Activated CD4-positive, alpha-beta T cell treated with anti-CD3 and anti-CD28 coated beads for 36 hours (primary cell): ENCODE measurements at regions not wholly inside any gene's neighbourhood (a gene's known extent, or its start where the extent isn't known, plus 50 kb on each side); places are given as distances from the start of the nearest gene placed in this dataset.

Experiments
- ATAC-seq: fragments of 200-7000 bp; cut with Tn5 transposase; one replicate; pipeline ENCODE4 v1.10.0; 2021; ENCODE audit warnings: mild to moderate bottlenecking, moderate library complexity
- CTCF ChIA-PET: fragments of 350-600 bp; sonication (Branson Sonifier 250); formaldehyde crosslinking; loops from one replicate; lab custom pipeline; 2021; ENCODE audit warnings: antibody characterized with exemption; lab: Charles Lee
- POLR2A ChIA-PET: fragments of 350-600 bp; sonication (Branson Sonifier 250); formaldehyde crosslinking; loops from one replicate; lab custom pipeline; 2021; ENCODE audit warnings: antibody characterized with exemption, inconsistent platforms; lab: Charles Lee
- DNase-seq: peaks from one replicate; pipeline ENCODE4 v3.0.0-alpha.2; 2020
- H3K27ac Mint-ChIP-seq: one replicate; pipeline ENCODE4 v1.8.0; 2021; ENCODE audit warnings: mixed read lengths
- H3K27me3 Mint-ChIP-seq: one replicate; pipeline ENCODE4 v1.8.0; 2021; ENCODE audit warnings: mixed read lengths
- H3K36me3 Mint-ChIP-seq: one replicate; pipeline ENCODE4 v1.8.0; 2021; ENCODE audit warnings: low read depth, mixed read lengths
- H3K4me1 Mint-ChIP-seq: one replicate; pipeline ENCODE4 v1.8.0; 2021; ENCODE audit warnings: mixed read lengths
- H3K4me3 Mint-ChIP-seq: one replicate; pipeline ENCODE4 v1.8.0; 2021; ENCODE audit warnings: mild to moderate bottlenecking, moderate library complexity, mixed read lengths
- H3K9me3 Mint-ChIP-seq: one replicate; pipeline ENCODE4 v1.8.0; 2021; ENCODE audit warnings: low read depth, mixed read lengths
- intact Hi-C, 2 experiments: fragments of 100-400 bp; cut with DNase I in 1 of 2; cut with micrococcal nuclease in 1 of 2; formaldehyde crosslinking; loops; one replicate each; pipeline versions ENCODE4 v1.14.2 to v1.15.1; 2022 to 2024; cut with DNase I, micrococcal nuclease

DNA sequence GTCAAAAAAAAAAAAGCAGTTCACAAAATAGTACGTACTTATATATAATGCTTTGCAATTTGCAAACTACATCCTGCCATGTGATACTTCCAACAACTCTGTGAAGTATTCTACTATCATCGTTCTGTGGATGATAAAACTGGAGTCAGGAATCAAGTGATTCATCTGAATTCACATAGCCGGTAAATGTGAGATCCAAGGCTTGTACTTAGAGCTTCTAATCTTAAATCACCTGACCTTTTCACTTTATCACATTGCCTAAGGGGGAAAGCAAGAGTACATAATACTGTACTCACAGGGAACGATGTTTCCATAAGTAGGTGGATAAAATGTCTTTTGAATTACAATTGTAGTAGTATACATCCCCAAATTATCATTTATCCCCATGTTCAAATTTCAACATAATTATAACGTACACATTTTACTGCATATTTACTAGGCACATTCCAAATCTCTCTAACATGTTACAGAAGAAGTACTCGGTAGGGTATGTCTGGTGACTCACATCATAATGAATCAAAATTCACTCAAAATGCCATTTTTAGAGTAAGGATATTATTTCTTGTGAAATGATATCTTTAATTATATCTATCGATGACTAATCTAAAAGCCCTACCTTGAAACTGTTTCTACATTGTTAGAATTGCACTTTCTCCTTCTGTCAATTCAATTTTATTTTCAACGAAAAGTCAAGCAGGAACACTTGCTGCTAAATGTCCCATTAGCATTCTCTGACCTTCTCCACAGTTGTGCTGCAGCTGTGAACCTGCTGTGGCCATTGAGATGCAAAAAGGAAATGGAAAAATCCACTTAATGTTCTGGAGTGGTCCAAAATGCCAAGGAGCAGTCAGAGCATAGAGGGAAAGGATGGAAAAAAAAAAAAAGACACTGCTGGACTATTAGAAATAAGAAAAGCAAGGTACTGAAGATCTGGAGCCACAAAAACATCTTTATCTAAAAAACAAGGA, 78.9 kb downstream of the OR2K2 start:
- no peak for ATAC-seq
- H3K9me3 Mint-ChIP-seq = no peaks in the 10 kb centered on the region
- no peaks in the 10 kb centered on the region for H3K36me3 Mint-ChIP-seq
- H3K27ac Mint-ChIP-seq = no peak overlapping the region
- ChIA-PET POLR2A (no interaction called here), CTCF (no interaction called here)
- no peak overlapping the region for H3K4me3 Mint-ChIP-seq
- no peaks in the 10 kb centered on the region for H3K27me3 Mint-ChIP-seq
- H3K4me1 Mint-ChIP-seq = no peaks in the 10 kb centered on the region
- intact Hi-C loops = no loop called here
- no peak for DNase-seq

- no peak overlapping the region for H3K27ac Mint-ChIP-seq
- DNase-seq (no peak), ATAC-seq (no peak)
- no peaks in the 10 kb centered on the region for H3K4me1 Mint-ChIP-seq
- H3K36me3 Mint-ChIP-seq = no peaks in the 10 kb centered on the region
- intact Hi-C loops = no loop called here
- CTCF ChIA-PET = no interaction called here
- H3K9me3 Mint-ChIP-seq = no peaks in the 10 kb centered on the region
- POLR2A ChIA-PET = no interaction called here
- H3K4me3 Mint-ChIP-seq = no peak overlapping the region
- H3K27me3 Mint-ChIP-seq = peaks cover 2% of the 10 kb centered on the region
Measured at GRCh38 chr9:111237447-111237846, 92.6 kb downstream of the OR2K2 start.

- Mint-ChIP-seq H3K9me3 (no peaks in the 10 kb centered on the region), H3K27me3 (peaks cover 2% of the 10 kb centered on the region), H3K27ac (no peak overlapping the region), H3K4me1 (no peaks in the 10 kb centered on the region), H3K4me3 (no peak overlapping the region), H3K36me3 (no peaks in the 10 kb centered on the region)
- ChIA-PET CTCF (no interaction called here), POLR2A (no interaction called here)
- intact Hi-C loops = no loop called here
- no peak for ATAC-seq
- DNase-seq = no peak
Measured at GRCh38 chr9:111236332-111236731, 93.7 kb downstream of the OR2K2 start.

GRCh38 chr9:111233963-111234362, 96.1 kb downstream of the OR2K2 start:
- POLR2A ChIA-PET = no interaction called here
- H3K36me3 Mint-ChIP-seq = no peaks in the 10 kb centered on the region
- H3K9me3 Mint-ChIP-seq = no peaks in the 10 kb centered on the region
- ATAC-seq = no peak
- no peaks in the 10 kb centered on the region for H3K4me1 Mint-ChIP-seq
- CTCF ChIA-PET = no interaction called here
- H3K27me3 Mint-ChIP-seq = peaks cover 2% of the 10 kb centered on the region
- DNase-seq = no peak
- intact Hi-C loops = no loop called here
- H3K4me3 Mint-ChIP-seq = no peak overlapping the region
- H3K27ac Mint-ChIP-seq = no peak overlapping the region

GRCh38 chr9:111232997-111233790, 96.8 kb downstream of the OR2K2 start:
- Mint-ChIP-seq H3K27me3 (peaks cover 2% of the 10 kb centered on the region), H3K4me1 (no peaks in the 10 kb centered on the region), H3K9me3 (no peaks in the 10 kb centered on the region), H3K36me3 (no peaks in the 10 kb centered on the region), H3K4me3 (no peak overlapping the region), H3K27ac (no peak overlapping the region)
- ChIA-PET POLR2A (no interaction called here), CTCF (no interaction called here)
- ATAC-seq = no peak
- intact Hi-C loops = no loop called here
- no peak for DNase-seq

DNA sequence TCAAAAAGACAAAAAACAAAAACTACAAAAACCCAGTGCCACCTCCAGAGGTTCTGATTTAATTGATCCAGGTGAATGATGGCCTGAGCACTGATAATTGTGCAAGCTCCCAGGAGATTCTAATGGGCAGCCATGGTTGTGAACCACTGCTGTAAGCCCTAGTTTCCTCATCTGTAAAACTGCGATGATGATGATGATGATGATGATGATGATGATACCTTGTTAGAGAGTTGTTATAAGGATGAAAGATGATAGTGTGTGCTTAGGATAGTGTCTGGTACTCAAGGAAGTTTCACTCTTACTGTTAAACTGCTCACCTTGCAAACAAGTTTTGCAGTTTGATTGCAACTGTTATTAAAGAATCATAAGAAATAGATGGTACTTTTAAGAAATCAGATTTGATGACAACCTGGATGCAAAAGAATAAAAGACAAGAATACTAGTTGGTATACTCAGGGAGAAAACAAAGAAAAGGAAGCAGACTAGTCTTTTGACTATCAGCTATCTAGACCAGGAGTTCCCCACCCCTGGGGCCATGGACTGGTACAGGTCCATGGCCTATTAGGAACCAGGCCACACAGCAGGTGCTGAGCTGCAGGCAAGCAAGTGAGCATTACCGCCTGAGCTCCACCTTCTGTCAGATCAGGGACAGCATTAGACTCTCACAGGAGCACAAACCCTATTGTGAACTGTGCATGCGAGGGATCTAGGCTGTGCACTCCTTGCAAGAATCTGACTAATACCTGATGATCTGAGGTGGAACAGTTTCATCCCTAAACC, 98.0 kb downstream of the OR2K2 start:
- Mint-ChIP-seq H3K27ac (no peak overlapping the region), H3K4me3 (no peak overlapping the region), H3K27me3 (peaks cover 2% of the 10 kb centered on the region), H3K9me3 (no peaks in the 10 kb centered on the region), H3K4me1 (no peaks in the 10 kb centered on the region), H3K36me3 (no peaks in the 10 kb centered on the region)
- CTCF ChIA-PET = no interaction called here
- intact Hi-C loops = no loop called here
- DNase-seq (no peak), ATAC-seq (no peak)
- POLR2A ChIA-PET = no interaction called here

- intact Hi-C loops = no loop called here
- no peak for ATAC-seq
- no peak for DNase-seq
- POLR2A ChIA-PET = no interaction called here
- Mint-ChIP-seq H3K36me3 (no peaks in the 10 kb centered on the region), H3K9me3 (no peaks in the 10 kb centered on the region), H3K4me3 (no peak overlapping the region), H3K4me1 (no peaks in the 10 kb centered on the region), H3K27ac (no peak overlapping the region), H3K27me3 (no peaks in the 10 kb centered on the region)
- CTCF ChIA-PET = no interaction called here
Measured at GRCh38 chr9:111222757-111223156, 107.3 kb downstream of the OR2K2 start.

DNA sequence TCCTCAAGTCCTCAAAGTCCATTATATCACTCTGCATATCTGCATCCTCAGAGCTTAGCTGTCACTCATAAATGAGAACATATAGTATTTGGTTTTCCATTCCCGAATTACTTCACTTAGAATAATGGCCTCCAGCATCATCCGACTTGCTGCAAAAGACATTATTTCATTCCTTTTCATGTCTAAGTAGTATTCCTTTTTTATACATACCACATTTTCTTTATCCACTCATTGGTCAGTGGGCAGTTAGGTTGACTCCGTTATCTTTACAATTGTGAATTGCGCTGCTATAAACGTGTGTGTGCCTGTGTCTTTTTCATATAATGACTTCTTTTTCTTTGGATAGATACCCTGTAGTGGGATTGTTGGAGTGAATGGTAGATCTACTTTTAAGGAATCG, 117.2 kb downstream of the OR2K2 start:
- ATAC-seq = no peak
- Mint-ChIP-seq H3K36me3 (no peaks in the 10 kb centered on the region), H3K4me3 (no peak overlapping the region), H3K9me3 (peaks cover 9% of the 10 kb centered on the region), H3K27ac (no peak overlapping the region), H3K4me1 (no peaks in the 10 kb centered on the region), H3K27me3 (peaks cover 5% of the 10 kb centered on the region)
- ChIA-PET POLR2A (no interaction called here), CTCF (no interaction called here)
- intact Hi-C loops = no loop called here
- no peak for DNase-seq

- ChIA-PET POLR2A (no interaction called here), CTCF (no interaction called here)
- H3K9me3 Mint-ChIP-seq = peaks cover 13% of the 10 kb centered on the region
- no peak overlapping the region for H3K27ac Mint-ChIP-seq
- DNase-seq = no peak
- ATAC-seq = no peak
- H3K27me3 Mint-ChIP-seq = peaks cover 2% of the 10 kb centered on the region
- intact Hi-C loops = no loop called here
- H3K36me3 Mint-ChIP-seq = no peaks in the 10 kb centered on the region
- no peaks in the 10 kb centered on the region for H3K4me1 Mint-ChIP-seq
- no peak overlapping the region for H3K4me3 Mint-ChIP-seq
Measured at GRCh38 chr9:111198936-111199335, 131.1 kb downstream of the OR2K2 start.

GRCh38 chr9:111197256-111197655, 132.8 kb downstream of the OR2K2 start:
- ChIA-PET POLR2A (no interaction called here), CTCF (interaction anchor here (0.7 kb wide), 1 partner anchor 35 kb away, joined by 3 read pairs; no protein-coding TSS in a partner anchor)
- H3K4me1 Mint-ChIP-seq = no peaks in the 10 kb centered on the region
- no peak overlapping the region for H3K4me3 Mint-ChIP-seq
- no peak for ATAC-seq
- H3K9me3 Mint-ChIP-seq = peaks cover 7% of the 10 kb centered on the region
- no peaks in the 10 kb centered on the region for H3K36me3 Mint-ChIP-seq
- DNase-seq = no peak
- intact Hi-C loops = no loop called here
- peaks cover 2% of the 10 kb centered on the region for H3K27me3 Mint-ChIP-seq
- no peak overlapping the region for H3K27ac Mint-ChIP-seq

- CTCF ChIA-PET = interaction anchor here (0.5 kb wide), 1 partner anchor 94 kb away, joined by 3 read pairs; no protein-coding TSS in a partner anchor
- peaks cover 7% of the 10 kb centered on the region for H3K9me3 Mint-ChIP-seq
Measured at GRCh38 chr9:111195766-111196165, 134.3 kb downstream of the OR2K2 start.

More at GRCh38 chr9:111195766-111196165, 134.3 kb downstream of the OR2K2 start:
- POLR2A ChIA-PET = no interaction called here
- DNase-seq (no peak), ATAC-seq (no peak)
- no peak overlapping the region for H3K4me3 Mint-ChIP-seq
- H3K36me3 Mint-ChIP-seq = no peaks in the 10 kb centered on the region
- no peak overlapping the region for H3K27ac Mint-ChIP-seq
- H3K27me3 Mint-ChIP-seq = peaks cover 2% of the 10 kb centered on the region
- intact Hi-C loops = no loop called here
- H3K4me1 Mint-ChIP-seq = no peaks in the 10 kb centered on the region
